ENCODE measurements at regions not wholly inside any gene's neighbourhood (a gene's known extent, or its start where the extent isn't known, plus 50 kb on each side); places are given as distances from the start of the nearest gene placed in this dataset.

DNA sequence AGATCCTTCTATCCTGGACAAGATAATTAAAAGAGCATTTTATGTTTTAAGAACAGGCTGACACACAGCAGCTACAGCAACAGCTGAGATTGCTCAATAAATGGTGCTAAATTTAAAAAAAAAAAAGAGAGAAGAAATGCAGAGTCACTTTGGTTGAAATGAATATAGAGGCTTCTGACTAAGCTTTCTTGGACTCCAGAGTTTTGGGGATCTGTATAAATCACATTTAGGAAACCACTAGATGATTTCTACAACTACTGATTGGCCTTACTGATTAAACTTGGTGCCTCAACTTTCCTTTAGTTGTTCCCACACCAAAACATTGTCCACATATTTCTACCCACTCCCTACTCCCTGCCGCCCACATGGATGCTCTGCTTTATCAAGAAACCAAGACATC lies 132.9 kb upstream of the ZBTB20 start:
- Histone ChIP-seq H4K20me1 (no peaks in the 10 kb centered on the region), H3K9me3 (replicated peaks in 1 of 11) (peaks cover 0 to 3% (median 0%) of the 10 kb centered on the region in 11 experiments; a peak in 1 of 22 replicates), H3K4me2 (peak overlapping the region in 5 of 11 experiments; percentile 34 to 71 (median 66); a peak in 10 of 22 replicates), H3K4me1 (peaks cover 0 to 46% (median 10%) of the 10 kb centered on the region in 10 experiments; a peak in 12 of 20 replicates), H3K4me3 (no peak overlapping the region), H3K36me3 (no peaks in the 10 kb centered on the region), H3K27me3 (no peaks in the 10 kb centered on the region), H3K9ac (peak overlapping the region in 2 of 11 experiments; percentile 34 to 42; a peak in 2 of 22 replicates), H3K27ac (peak overlapping the region in 3 of 11 experiments; percentile 50 to 69 (median 55); a peak in 6 of 22 replicates)
- peak in 2 of 11 experiments; percentile 41 to 65; a peak in 3 of 22 replicates for TF ChIP-seq Cebpa-rat (IDR thresholded peaks at IDR 0.05)

DNA sequence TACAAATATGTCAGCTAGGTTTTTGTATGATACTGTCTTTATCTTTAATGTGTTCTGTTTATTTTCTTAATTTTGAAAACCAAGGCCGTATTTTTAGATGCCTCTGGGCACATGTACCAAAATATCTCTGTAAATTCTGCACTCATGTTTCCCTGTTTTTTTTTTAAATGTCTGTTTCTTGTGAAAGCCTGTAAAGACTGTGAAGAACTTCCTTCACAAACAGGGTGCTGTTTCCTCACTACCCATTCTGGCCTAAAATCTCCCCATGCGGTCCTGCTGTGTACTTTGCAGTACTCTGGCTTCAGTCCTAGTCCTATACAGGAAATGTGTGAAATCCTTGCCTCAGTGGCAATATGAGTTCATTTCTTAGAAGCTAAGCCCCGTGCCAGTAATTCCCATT lies 133.4 kb upstream of the ZBTB20 start:
- Histone ChIP-seq H3K9me3 (replicated peaks in 1 of 11) (peaks cover 0 to 3% (median 0%) of the 10 kb centered on the region in 11 experiments; a peak in 1 of 22 replicates), H3K27ac (peak overlapping the region in 2 of 11 experiments; percentile 50 to 69; a peak in 5 of 22 replicates), H3K27me3 (no peaks in the 10 kb centered on the region), H3K36me3 (no peaks in the 10 kb centered on the region), H3K9ac (no peak overlapping the region; a peak in 1 of 22 replicates), H3K4me2 (peak overlapping the region in 6 of 11 experiments; percentile 23 to 71 (median 66); a peak in 9 of 22 replicates), H4K20me1 (no peaks in the 10 kb centered on the region), H3K4me1 (peaks cover 0 to 46% (median 10%) of the 10 kb centered on the region in 10 experiments; a peak in 12 of 20 replicates), H3K4me3 (no peak overlapping the region)
- no peak for TF ChIP-seq Cebpa-rat (IDR thresholded peaks at IDR 0.05)

DNA sequence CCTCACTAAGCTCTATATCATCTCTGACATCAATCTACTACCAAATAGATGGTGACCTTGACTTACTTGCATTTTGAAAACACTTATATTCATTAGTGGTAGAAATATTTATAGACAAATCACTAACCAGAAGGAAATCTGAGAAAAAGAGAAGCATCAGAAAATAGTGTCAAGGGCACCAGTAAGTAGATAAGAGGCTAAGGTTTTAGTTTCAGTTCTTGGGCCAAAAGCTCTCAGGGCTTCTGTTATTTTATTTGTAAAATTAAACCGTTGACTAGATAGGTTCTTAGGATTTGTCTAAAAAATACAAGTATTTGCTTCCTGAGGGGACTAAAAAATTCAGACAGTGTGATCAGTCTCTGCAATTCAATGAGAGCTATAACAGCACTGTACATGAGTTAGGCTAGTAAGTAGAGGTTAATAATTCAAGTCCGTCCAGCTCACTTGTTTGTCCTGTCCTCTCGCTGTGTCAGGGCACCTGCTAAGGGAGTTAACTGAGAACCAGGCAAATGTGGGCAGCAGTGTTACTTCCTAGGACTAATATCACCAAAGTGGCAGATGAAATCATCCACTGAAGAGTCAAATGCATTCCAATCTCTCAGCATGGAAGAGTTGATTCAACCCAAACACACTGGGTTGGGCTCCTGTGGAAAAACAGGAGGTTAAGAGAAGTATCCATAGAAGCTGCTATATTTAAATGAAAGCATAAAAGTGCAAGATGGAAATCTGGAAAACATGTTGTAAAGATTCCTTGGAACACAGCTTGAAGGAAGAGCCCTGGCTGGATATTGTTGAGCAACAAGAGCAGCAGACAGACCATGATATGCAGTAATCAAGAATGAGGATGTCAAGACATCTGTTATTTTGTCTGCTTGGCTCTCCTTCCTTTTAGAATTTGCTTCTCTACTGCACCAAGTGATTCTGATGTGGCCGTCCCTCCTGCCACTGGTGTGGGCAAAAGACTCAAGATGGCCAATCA lies 134.9 kb upstream of the ZBTB20 start:
- Histone ChIP-seq H3K4me1 (peaks cover 0 to 46% (median 10%) of the 10 kb centered on the region in 10 experiments; a peak in 12 of 20 replicates), H3K27ac (peak overlapping the region in 2 of 11 experiments; percentile 19 to 26; a peak in 2 of 22 replicates), H3K4me2 (peak overlapping the region in 4 of 11 experiments; percentile 46 to 71 (median 66); a peak in 8 of 22 replicates), H3K9ac (no peak overlapping the region), H3K36me3 (no peaks in the 10 kb centered on the region), H3K4me3 (no peak overlapping the region), H4K20me1 (no peaks in the 10 kb centered on the region), H3K27me3 (no peaks in the 10 kb centered on the region), H3K9me3 (replicated peaks in 1 of 11) (peaks cover 0 to 3% (median 0%) of the 10 kb centered on the region in 11 experiments; a peak in 1 of 22 replicates)
- TF ChIP-seq Cebpa-rat (IDR thresholded peaks at IDR 0.05): no peak

GRCh38 chr3:115284980-115285379 lies 137.9 kb upstream of the ZBTB20 start:
- H3K4me1 ChIP-seq: peaks cover 0 to 28% (median 7%) of the 10 kb centered on the region in 10 experiments; a peak in 12 of 20 replicates
- H3K9ac ChIP-seq: no peak overlapping the region
- no peak overlapping the region for H3K4me3 ChIP-seq
- TF ChIP-seq Cebpa-rat (IDR thresholded peaks at IDR 0.05): no peak
- H3K9me3 ChIP-seq (replicated peaks in 1 of 11): no peaks in the 10 kb centered on the region
- H3K27me3 ChIP-seq: no peaks in the 10 kb centered on the region
- H3K36me3 ChIP-seq: no peaks in the 10 kb centered on the region
- H3K27ac ChIP-seq: no peak overlapping the region
- no peak overlapping the region for H3K4me2 ChIP-seq
- no peaks in the 10 kb centered on the region for H4K20me1 ChIP-seq

DNA sequence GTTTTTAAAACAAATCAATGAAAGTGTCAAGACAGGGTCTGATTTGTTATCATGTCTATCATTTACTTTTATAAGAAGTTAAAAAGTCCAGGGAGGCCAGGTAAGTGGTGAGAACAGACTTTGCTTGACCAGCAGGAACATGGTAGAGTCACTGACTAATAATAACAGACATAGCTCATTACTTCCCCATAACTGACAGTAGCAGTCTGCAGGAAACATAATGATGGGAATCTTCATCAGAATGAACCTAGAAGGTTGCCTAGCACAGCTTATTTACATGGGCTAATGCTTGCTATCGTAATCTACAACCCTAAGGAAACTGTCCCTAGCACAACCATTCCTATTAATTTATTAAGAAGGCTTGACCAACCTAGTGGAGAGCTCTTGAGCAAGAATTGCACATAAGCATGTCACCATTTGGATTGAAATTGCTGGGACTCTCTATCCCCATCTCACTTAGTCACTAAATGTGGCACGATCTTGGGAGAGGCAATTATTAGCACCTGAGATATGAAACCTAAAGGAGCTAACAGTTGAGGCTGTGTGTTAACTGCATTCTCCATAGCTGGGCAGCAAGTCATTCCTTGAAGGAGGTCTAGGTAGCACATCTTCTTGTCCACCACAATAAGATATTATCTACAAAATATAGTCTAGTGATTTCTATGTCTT lies 139.6 kb upstream of the ZBTB20 start:
- no peak overlapping the region for H3K27ac ChIP-seq
- no peak overlapping the region for H3K4me3 ChIP-seq
- peaks cover 0 to 11% (median 0%) of the 10 kb centered on the region in 10 experiments; a peak in 6 of 20 replicates for H3K4me1 ChIP-seq
- no peak overlapping the region for H3K4me2 ChIP-seq
- no peak for TF ChIP-seq Cebpa-rat (IDR thresholded peaks at IDR 0.05)
- no peaks in the 10 kb centered on the region for H3K9me3 ChIP-seq (replicated peaks in 1 of 11)
- H4K20me1 ChIP-seq: no peaks in the 10 kb centered on the region
- no peaks in the 10 kb centered on the region for H3K27me3 ChIP-seq
- H3K36me3 ChIP-seq: no peaks in the 10 kb centered on the region
- H3K9ac ChIP-seq: no peak overlapping the region

DNA sequence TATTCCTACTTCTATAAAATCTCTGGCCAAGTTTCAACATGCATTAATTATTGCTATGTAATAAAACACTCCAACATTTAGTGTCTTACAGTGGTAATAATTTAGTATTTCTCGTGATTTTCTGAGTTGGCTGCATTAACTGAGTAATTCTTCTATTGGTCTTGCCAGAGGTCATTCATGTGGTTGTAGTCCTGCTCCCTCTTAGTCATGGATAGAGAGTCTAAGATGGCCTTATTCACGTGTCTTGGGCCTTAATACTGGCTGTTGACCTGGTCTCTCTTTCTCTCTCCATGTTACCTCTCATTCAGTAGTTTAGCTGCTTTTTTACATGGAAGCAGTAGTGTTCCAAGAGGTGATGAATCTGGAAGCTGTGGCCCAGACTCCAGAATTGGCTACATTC lies 140.1 kb upstream of the ZBTB20 start:
- no peak overlapping the region for H3K4me3 ChIP-seq
- H3K27me3 ChIP-seq: no peaks in the 10 kb centered on the region
- H4K20me1 ChIP-seq: no peaks in the 10 kb centered on the region
- TF ChIP-seq Cebpa-rat (IDR thresholded peaks at IDR 0.05): no peak
- no peaks in the 10 kb centered on the region for H3K9me3 ChIP-seq (replicated peaks in 1 of 11)
- peaks cover 0 to 6% (median 0%) of the 10 kb centered on the region in 10 experiments; a peak in 6 of 20 replicates for H3K4me1 ChIP-seq
- H3K4me2 ChIP-seq: no peak overlapping the region
- H3K27ac ChIP-seq: no peak overlapping the region
- no peaks in the 10 kb centered on the region for H3K36me3 ChIP-seq
- no peak overlapping the region for H3K9ac ChIP-seq

GRCh38 chr3:115292131-115292530 lies 145.0 kb upstream of the ZBTB20 start:
- no peak overlapping the region for H3K4me2 ChIP-seq
- TF ChIP-seq Cebpa-rat (IDR thresholded peaks at IDR 0.05): no peak
- no peaks in the 10 kb centered on the region for H3K9me3 ChIP-seq (replicated peaks in 1 of 11)
- H3K4me3 ChIP-seq: no peak overlapping the region
- H3K27ac ChIP-seq: no peak overlapping the region
- no peak overlapping the region for H3K9ac ChIP-seq
- H3K36me3 ChIP-seq: no peaks in the 10 kb centered on the region
- H3K4me1 ChIP-seq: no peaks in the 10 kb centered on the region
- H3K27me3 ChIP-seq: no peaks in the 10 kb centered on the region
- H4K20me1 ChIP-seq: no peaks in the 10 kb centered on the region

DNA sequence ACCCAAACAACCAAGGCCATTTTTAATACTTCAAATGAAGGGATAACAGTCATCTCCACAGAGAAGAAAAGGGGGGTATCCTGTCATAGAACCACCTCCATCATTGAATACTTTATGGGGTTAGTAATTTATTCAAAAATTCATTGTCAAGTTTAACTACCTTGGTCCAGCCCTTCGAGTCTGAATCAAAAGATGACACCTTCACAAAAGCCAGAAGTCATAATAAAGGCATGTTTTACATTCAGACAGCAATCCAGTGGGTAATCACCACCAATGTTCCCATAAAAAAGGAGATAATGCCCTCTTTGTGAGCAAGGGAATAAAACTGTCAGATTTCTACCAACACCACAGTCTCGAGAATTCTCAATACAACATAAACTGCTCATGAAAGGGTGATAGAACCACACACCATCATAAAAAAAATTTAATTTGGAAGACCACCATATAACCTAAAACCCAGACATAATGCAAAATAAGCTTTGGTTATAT lies 145.6 kb upstream of the ZBTB20 start:
- Histone ChIP-seq H3K4me3 (no peak overlapping the region), H3K4me2 (no peak overlapping the region), H3K9me3 (replicated peaks in 1 of 11) (no peaks in the 10 kb centered on the region), H4K20me1 (no peaks in the 10 kb centered on the region), H3K9ac (no peak overlapping the region), H3K27me3 (no peaks in the 10 kb centered on the region), H3K36me3 (no peaks in the 10 kb centered on the region), H3K27ac (no peak overlapping the region), H3K4me1 (no peaks in the 10 kb centered on the region)
- TF ChIP-seq Cebpa-rat (IDR thresholded peaks at IDR 0.05): no peak

DNA sequence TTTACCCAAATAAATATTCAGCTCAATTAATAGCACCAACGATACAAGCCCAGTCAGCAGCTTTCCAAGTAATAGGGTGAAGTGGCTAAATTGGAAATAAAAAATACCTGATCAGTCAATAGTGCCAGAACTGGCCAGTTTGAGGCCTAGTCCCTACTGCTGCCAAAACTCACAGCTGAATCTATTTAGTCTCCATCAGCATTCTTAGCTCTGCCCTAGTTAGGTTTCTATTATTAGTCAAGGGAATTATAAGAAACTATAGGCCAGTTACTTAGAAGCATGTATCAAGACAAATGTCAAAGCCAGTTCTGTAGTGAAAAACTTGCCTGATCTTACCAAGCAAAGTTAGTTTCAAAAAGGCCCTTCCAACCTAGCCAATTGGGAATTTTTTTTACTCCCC lies 146.2 kb upstream of the ZBTB20 start:
- TF ChIP-seq Cebpa-rat (IDR thresholded peaks at IDR 0.05): no peak
- no peak overlapping the region for H3K4me3 ChIP-seq
- no peaks in the 10 kb centered on the region for H4K20me1 ChIP-seq
- no peaks in the 10 kb centered on the region for H3K36me3 ChIP-seq
- H3K9ac ChIP-seq: no peak overlapping the region
- H3K4me1 ChIP-seq: no peaks in the 10 kb centered on the region
- no peak overlapping the region for H3K27ac ChIP-seq
- H3K9me3 ChIP-seq (replicated peaks in 1 of 11): no peaks in the 10 kb centered on the region
- H3K4me2 ChIP-seq: no peak overlapping the region
- no peaks in the 10 kb centered on the region for H3K27me3 ChIP-seq
